Epithelial cell of proximal tubule (primary cell): ENCODE measurements at regions not wholly inside any gene's neighbourhood (a gene's known extent, or its start where the extent isn't known, plus 50 kb on each side); places are given as distances from the start of the nearest gene placed in this dataset.

Source experiments
- DNase-seq: peaks from one replicate; pipeline ENCODE4 v3.0.0-alpha.2; 2011; ENCODE audit warnings: low read depth
- H3K4me3 ChIP-seq: 2 replicates; pipeline ENCODE4 v1.5.1; 2011; ENCODE audit warnings: low read depth, mild to moderate bottlenecking, low read length
- CTCF ChIP-seq: conservative IDR thresholded peaks from 2 replicates; pipeline ENCODE4 v1.5.1; 2012; ENCODE audit warnings: low read depth, mild to moderate bottlenecking, low read length

- H3K4me3 ChIP-seq = no peak overlapping the region
- TF ChIP-seq CTCF = no peak
- no peak for DNase-seq
Measured at GRCh38 chr2:241947004-241947350, 77.4 kb downstream of the RTP5 start.

- no peak for DNase-seq
- no peak overlapping the region for H3K4me3 ChIP-seq
- TF ChIP-seq CTCF = no peak
Measured at GRCh38 chr2:241947401-241947800, 77.9 kb downstream of the RTP5 start.

GRCh38 chr2:241947876-241948275 lies 78.3 kb downstream of the RTP5 start:
- no peak for TF ChIP-seq CTCF
- H3K4me3 ChIP-seq = no peak overlapping the region
- no peak for DNase-seq

- DNase-seq = no peak
- TF ChIP-seq CTCF = no peak
Measured at GRCh38 chr2:241948299-241948897, 78.9 kb downstream of the RTP5 start.

GRCh38 chr2:241948901-241949735 lies 79.6 kb downstream of the RTP5 start:
- TF ChIP-seq CTCF = no peak
- DNase-seq = no peak
- H3K4me3 ChIP-seq = no peak overlapping the region

More at GRCh38 chr2:241948299-241948897, 78.9 kb downstream of the RTP5 start:
- H3K4me3 ChIP-seq = no peak overlapping the region

GRCh38 chr2:241949736-241950412 lies 80.3 kb downstream of the RTP5 start:
- no peak for TF ChIP-seq CTCF
- DNase-seq = no peak
- H3K4me3 ChIP-seq = no peak overlapping the region
